ENCODE measurements at regions not wholly inside any gene's neighbourhood (a gene's known extent, or its start where the extent isn't known, plus 50 kb on each side); places are given as distances from the start of the nearest gene placed in this dataset.

- H3K4me1 ChIP-seq (ENCODE audit: low read depth): no peaks in the 10 kb centered on the region
- TF ChIP-seq CTCF (IDR thresholded peaks at IDR 0.05; ENCODE audit: low read depth, low read length): no peak
- no peaks in the 10 kb centered on the region for H3K27me3 ChIP-seq
- H3K9me3 ChIP-seq (ENCODE audit: low read depth): no peaks in the 10 kb centered on the region
- H3K27ac ChIP-seq: no peak overlapping the region
- H3K36me3 ChIP-seq: no peaks in the 10 kb centered on the region
- DNase-seq (ENCODE audit: low read depth in 1 of 2, low spot score in 1 of 2): peak in 1 of 2 donors; percentile 15
- no peak overlapping the region for H3K4me3 ChIP-seq
Observed at GRCh38 chr20:4401601-4402000, 152.5 kb upstream of the ADRA1D start.

- Histone ChIP-seq H3K4me3 (no peak overlapping the region), H3K4me1 (ENCODE audit: low read depth) (no peaks in the 10 kb centered on the region), H3K27me3 (no peaks in the 10 kb centered on the region), H3K27ac (no peak overlapping the region), H3K9me3 (ENCODE audit: low read depth) (no peaks in the 10 kb centered on the region), H3K36me3 (no peaks in the 10 kb centered on the region)
- no peak for DNase-seq (ENCODE audit: low read depth in 1 of 2, low spot score in 1 of 2)
- TF ChIP-seq CTCF (IDR thresholded peaks at IDR 0.05; ENCODE audit: low read depth, low read length): no peak
Observed at GRCh38 chr20:4384961-4385360, 135.9 kb upstream of the ADRA1D start.

- no peak for TF ChIP-seq CTCF (IDR thresholded peaks at IDR 0.05; ENCODE audit: low read depth, low read length)
- H3K4me3 ChIP-seq: no peak overlapping the region
- no peaks in the 10 kb centered on the region for H3K36me3 ChIP-seq
- no peaks in the 10 kb centered on the region for H3K27me3 ChIP-seq
- H3K4me1 ChIP-seq (ENCODE audit: low read depth): no peaks in the 10 kb centered on the region
- no peak overlapping the region for H3K27ac ChIP-seq
- H3K9me3 ChIP-seq (ENCODE audit: low read depth): no peaks in the 10 kb centered on the region
- peak in 1 of 2 donors; percentile 32 for DNase-seq (ENCODE audit: low read depth in 1 of 2, low spot score in 1 of 2)
Observed at GRCh38 chr20:4383961-4384360, 134.9 kb upstream of the ADRA1D start.

GRCh38 chr20:4375881-4376280 is 126.8 kb upstream of the ADRA1D start:
- DNase-seq (ENCODE audit: low read depth in 1 of 2, low spot score in 1 of 2): peak in 1 of 2 donors; percentile 48
- Histone ChIP-seq H3K9me3 (ENCODE audit: low read depth) (no peaks in the 10 kb centered on the region), H3K27ac (no peak overlapping the region), H3K27me3 (no peaks in the 10 kb centered on the region), H3K36me3 (no peaks in the 10 kb centered on the region), H3K4me3 (no peak overlapping the region), H3K4me1 (ENCODE audit: low read depth) (no peaks in the 10 kb centered on the region)
- no peak for TF ChIP-seq CTCF (IDR thresholded peaks at IDR 0.05; ENCODE audit: low read depth, low read length)

GRCh38 chr20:4373454-4373853 is 124.4 kb upstream of the ADRA1D start:
- Histone ChIP-seq H3K27me3 (no peaks in the 10 kb centered on the region), H3K27ac (no peak overlapping the region), H3K9me3 (ENCODE audit: low read depth) (no peaks in the 10 kb centered on the region), H3K4me1 (ENCODE audit: low read depth) (no peaks in the 10 kb centered on the region), H3K36me3 (no peaks in the 10 kb centered on the region), H3K4me3 (no peak overlapping the region)
- DNase-seq (ENCODE audit: low read depth in 1 of 2, low spot score in 1 of 2): no peak
- no peak for TF ChIP-seq CTCF (IDR thresholded peaks at IDR 0.05; ENCODE audit: low read depth, low read length)
